Esophagus muscularis mucosa (tissue), 4 donors: ENCODE measurements at regions not wholly inside any gene's neighbourhood (a gene's known extent, or its start where the extent isn't known, plus 50 kb on each side); places are given as distances from the start of the nearest gene placed in this dataset.

Experiments
- CTCF ChIP-seq, 3 experiments: fragments of 200-600 bp in 2 of 3; fragments of 450-650 bp in 1 of 3; sonication (generic) in 2 of 3; IDR thresholded peaks; one replicate each; pipeline ENCODE4 v1.5.1; 2017 to 2019; ENCODE audit warnings: antibody characterized with exemption in 3 of 3, mild to moderate bottlenecking in 2 of 3, moderate library complexity in 1 of 3
- EP300 ChIP-seq: sonication (generic); formaldehyde crosslinking; IDR thresholded peaks from one replicate; pipeline ENCODE4 v1.6.1; 2017; ENCODE audit warnings: antibody characterized with exemption
- POLR2A ChIP-seq: fragments of 450-650 bp; IDR thresholded peaks from one replicate; pipeline ENCODE4 v1.6.1; 2017; ENCODE audit warnings: antibody characterized with exemption, moderate library complexity, mild to moderate bottlenecking, low read depth

DNA sequence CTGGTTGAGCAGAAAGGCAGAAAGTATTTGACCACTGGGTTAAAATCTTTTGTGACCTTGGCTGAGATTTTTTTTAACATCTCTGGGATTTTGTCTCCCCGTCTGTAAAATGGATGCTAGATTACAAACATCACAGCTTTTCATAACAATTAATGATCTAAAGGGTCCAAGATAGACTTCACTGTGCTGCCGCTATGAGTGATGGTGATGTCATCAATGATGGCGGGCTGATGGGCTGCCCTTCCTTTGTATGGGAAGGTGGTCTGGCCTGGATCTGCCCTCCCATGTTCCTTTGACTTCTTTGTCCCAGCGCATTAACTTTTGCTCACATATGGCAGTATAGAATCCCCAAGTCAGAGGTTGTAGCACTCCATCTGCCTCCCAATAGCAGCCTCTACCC, 116.7 kb downstream of the IRX5 start:
- TF ChIP-seq CTCF (IDR thresholded peaks at IDR 0.05) (no peak), POLR2A (no peak), EP300 (no peak)
